Gastrocnemius medialis (tissue), 4 donors: ENCODE measurements at regions not wholly inside any gene's neighbourhood (a gene's known extent, or its start where the extent isn't known, plus 50 kb on each side); places are given as distances from the start of the nearest gene placed in this dataset.
A peak's percentile ranks its signal among the peaks of the same experiment; 100 is the strongest.

ENCODE experiments used
- ATAC-seq, 2 donors: fragments of 150-250 bp; one replicate each; pipeline ENCODE4 v1.9.1; 2016
- DNase-seq, 2 donors: peaks; one replicate each; pipeline ENCODE4 v3.0.0-alpha.2; 2019
- H3K27ac ChIP-seq, 4 donors: fragments of 200-600 bp; sonication (generic); 1 replicate in 1 of 4; 2 replicates in 3 of 4; pipeline ENCODE4 v1.5.1; 2016 to 2018; ENCODE audit warnings: mild to moderate bottlenecking in 2 of 4, moderate library complexity in 1 of 4
- H3K27me3 ChIP-seq, 3 donors: fragments of 200-600 bp; sonication (generic) in 2 of 3; 1 replicate in 1 of 3; 2 replicates in 2 of 3; pipeline versions ENCODE4 v1.5.1 to v1.6.0; 2016 to 2019; ENCODE audit warnings: mild to moderate bottlenecking in 1 of 3, moderate library complexity in 1 of 3
- H3K36me3 ChIP-seq, 2 donors: fragments of 200-600 bp; sonication (generic) in 1 of 2; one replicate each; pipeline ENCODE4 v1.5.1; 2017 to 2018
- H3K4me1 ChIP-seq, 2 donors: fragments of 200-600 bp; sonication (generic) in 1 of 2; one replicate each; pipeline ENCODE4 v1.5.1; 2016 to 2017; ENCODE audit warnings: mild to moderate bottlenecking in 2 of 2
- H3K4me3 ChIP-seq, 4 donors: fragments of 200-600 bp; sonication (generic) in 3 of 4; 1 replicate in 1 of 4; 2 replicates in 3 of 4; pipeline ENCODE4 v1.5.1; 2016 to 2019; ENCODE audit warnings: mild to moderate bottlenecking in 2 of 4
- H3K9me3 ChIP-seq, 3 donors: fragments of 200-600 bp; sonication (generic) in 2 of 3; 1 replicate in 1 of 3; 2 replicates in 2 of 3; pipeline ENCODE4 v1.5.1; 2016 to 2019
- CTCF ChIP-seq, 5 experiments: fragments of 450-650 bp in 3 of 5; fragments of 200-600 bp in 2 of 5; sonication (generic) in 2 of 5; IDR thresholded peaks in 4 of 5; conservative IDR thresholded peaks in 1 of 5; 1 replicate in 4 of 5; 2 replicates in 1 of 5; pipeline ENCODE4 v1.5.1; 2016 to 2019; ENCODE audit warnings: antibody characterized with exemption in 5 of 5, mild to moderate bottlenecking in 3 of 5, moderate library complexity in 3 of 5
- POLR2A ChIP-seq, 2 donors: fragments of 450-650 bp; IDR thresholded peaks; one replicate each; pipeline ENCODE4 v1.6.1; 2017; ENCODE audit warnings: antibody characterized with exemption in 2 of 2, mild to moderate bottlenecking in 2 of 2, moderate library complexity in 2 of 2
- in situ Hi-C, 4 donors: fragments of 200-750 bp; cut with MboI; loops; one replicate each; pipeline versions ENCODE4 v1.15.0 to v1.8.0; 2017; ENCODE audit warnings: low sequenced_read_pairs in 4 of 4
- intact Hi-C: fragments of 100-400 bp; cut with DNase I; formaldehyde crosslinking; loops from one replicate; pipeline ENCODE4 v1.15.1; 2023; ENCODE audit warnings: low total_unique reads

GRCh38 chr3:27561576-27561975, 77.4 kb upstream of the SLC4A7 start:
- in situ Hi-C loops: no loop called here
- ATAC-seq (no peak), DNase-seq (no peak)
- no peaks in the 10 kb centered on the region for H3K4me1 ChIP-seq
- no peak overlapping the region for H3K27ac ChIP-seq
- no peaks in the 10 kb centered on the region for H3K36me3 ChIP-seq
- intact Hi-C loops: no loop called here
- no peak overlapping the region for H3K4me3 ChIP-seq
- H3K9me3 ChIP-seq: no peaks in the 10 kb centered on the region
- TF ChIP-seq CTCF (IDR thresholded peaks at IDR 0.05 in 4 of 5, conservative IDR thresholded peaks at IDR 0.05 in 1 of 5) (no peak), POLR2A (IDR thresholded peaks at IDR 0.05) (no peak)
- no peaks in the 10 kb centered on the region for H3K27me3 ChIP-seq

- H3K36me3 ChIP-seq: no peaks in the 10 kb centered on the region
- H3K4me3 ChIP-seq: no peak overlapping the region
- H3K27ac ChIP-seq: no peak overlapping the region
- no peaks in the 10 kb centered on the region for H3K27me3 ChIP-seq
- H3K4me1 ChIP-seq: no peaks in the 10 kb centered on the region
- in situ Hi-C loops (no loop called here), intact Hi-C loops (no loop called here)
- H3K9me3 ChIP-seq: no peaks in the 10 kb centered on the region
- DNase-seq (no peak), ATAC-seq (no peak)
- TF ChIP-seq POLR2A (IDR thresholded peaks at IDR 0.05): no peak
- TF ChIP-seq CTCF (IDR thresholded peaks at IDR 0.05 in 4 of 5, conservative IDR thresholded peaks at IDR 0.05 in 1 of 5): no peak
Observed at GRCh38 chr3:27560484-27561056, 76.4 kb upstream of the SLC4A7 start.

GRCh38 chr3:27559835-27560234, 75.7 kb upstream of the SLC4A7 start:
- Histone ChIP-seq H3K9me3 (no peaks in the 10 kb centered on the region), H3K27ac (no peak overlapping the region), H3K4me1 (no peaks in the 10 kb centered on the region), H3K27me3 (no peaks in the 10 kb centered on the region), H3K4me3 (no peak overlapping the region), H3K36me3 (no peaks in the 10 kb centered on the region)
- in situ Hi-C loops (no loop called here), intact Hi-C loops (no loop called here)
- no peak for TF ChIP-seq POLR2A (IDR thresholded peaks at IDR 0.05)
- TF ChIP-seq CTCF (IDR thresholded peaks at IDR 0.05 in 4 of 5, conservative IDR thresholded peaks at IDR 0.05 in 1 of 5): no peak
- peak in 1 of 2 donors; percentile 34 for DNase-seq
- ATAC-seq: peak; percentile 47 to 64

GRCh38 chr3:27559381-27559780, 75.2 kb upstream of the SLC4A7 start:
- H3K9me3 ChIP-seq: no peaks in the 10 kb centered on the region
- no peaks in the 10 kb centered on the region for H3K36me3 ChIP-seq
- intact Hi-C loops: no loop called here
- in situ Hi-C loops: no loop called here
- H3K4me3 ChIP-seq: no peak overlapping the region
- H3K27ac ChIP-seq: no peak overlapping the region
- ATAC-seq (no peak), DNase-seq (no peak)
- TF ChIP-seq CTCF (IDR thresholded peaks at IDR 0.05 in 4 of 5, conservative IDR thresholded peaks at IDR 0.05 in 1 of 5): no peak
- no peak for TF ChIP-seq POLR2A (IDR thresholded peaks at IDR 0.05)
- no peaks in the 10 kb centered on the region for H3K4me1 ChIP-seq
- no peaks in the 10 kb centered on the region for H3K27me3 ChIP-seq

GRCh38 chr3:27557411-27557810, 73.2 kb upstream of the SLC4A7 start:
- Histone ChIP-seq H3K4me1 (no peaks in the 10 kb centered on the region), H3K4me3 (no peak overlapping the region), H3K36me3 (no peaks in the 10 kb centered on the region), H3K9me3 (no peaks in the 10 kb centered on the region), H3K27me3 (no peaks in the 10 kb centered on the region), H3K27ac (peak overlapping the region; percentile 41 to 69 (median 59))
- in situ Hi-C loops (no loop called here), intact Hi-C loops (no loop called here)
- DNase-seq (no peak), ATAC-seq (no peak)
- TF ChIP-seq CTCF (IDR thresholded peaks at IDR 0.05 in 4 of 5, conservative IDR thresholded peaks at IDR 0.05 in 1 of 5) (no peak), POLR2A (IDR thresholded peaks at IDR 0.05) (no peak)
